Peyer's patch (tissue), 4 donors: ENCODE measurements at regions not wholly inside any gene's neighbourhood (a gene's known extent, or its start where the extent isn't known, plus 50 kb on each side); places are given as distances from the start of the nearest gene placed in this dataset.

Source experiments
- CTCF ChIP-seq, 6 experiments: fragments of 450-650 bp in 4 of 6; fragments of 200-600 bp in 2 of 6; sonication (generic) in 1 of 6; IDR thresholded peaks; one replicate each; pipeline ENCODE4 v1.5.1; 2017 to 2019; ENCODE audit warnings: antibody characterized with exemption in 6 of 6, mild to moderate bottlenecking in 3 of 6, moderate library complexity in 1 of 6
- POLR2A ChIP-seq, 2 donors: fragments of 450-650 bp; IDR thresholded peaks; one replicate each; pipeline ENCODE4 v1.5.1; 2017; ENCODE audit warnings: antibody characterized with exemption in 2 of 2, mild to moderate bottlenecking in 2 of 2, moderate library complexity in 2 of 2

- no peak for TF ChIP-seq CTCF (IDR thresholded peaks at IDR 0.05)
- TF ChIP-seq POLR2A (IDR thresholded peaks at IDR 0.05), result no peak
Measured at GRCh38 chr5:154111214-154111613, 72.4 kb downstream of the MFAP3 start.
